ENCODE measurements at regions not wholly inside any gene's neighbourhood (a gene's known extent, or its start where the extent isn't known, plus 50 kb on each side); places are given as distances from the start of the nearest gene placed in this dataset.
A peak's percentile ranks its signal among the peaks of the same experiment; 100 is the strongest.

- DNase-seq (ENCODE audit: low spot score): no peak
Observed at GRCh38 chr2:59684116-59684770, 869.2 kb downstream of the BCL11A start.

GRCh38 chr2:59680863-59681262, 872.6 kb downstream of the BCL11A start:
- DNase-seq (ENCODE audit: low spot score): no peak

GRCh38 chr2:59677158-59677557, 876.3 kb downstream of the BCL11A start:
- DNase-seq (ENCODE audit: low spot score): no peak

DNA sequence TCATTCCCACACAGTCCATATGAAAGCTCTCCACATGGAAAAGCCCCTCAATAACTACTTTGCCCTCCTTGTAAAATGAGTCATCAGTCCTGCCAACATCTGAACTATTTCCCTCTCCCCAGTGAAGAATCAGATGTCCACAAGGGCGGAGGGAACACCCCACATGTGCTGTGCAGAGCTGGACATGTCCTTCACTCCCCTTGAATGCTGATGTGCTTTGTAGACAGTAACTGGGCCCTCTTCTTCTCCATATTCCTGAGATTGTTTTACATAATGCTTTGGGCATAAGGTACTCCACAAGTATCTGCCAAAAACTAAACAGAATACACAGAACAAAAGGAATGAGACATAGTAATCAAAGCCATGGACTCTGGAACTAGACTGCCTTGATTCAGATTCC, 879.4 kb downstream of the BCL11A start:
- no peak for DNase-seq (ENCODE audit: low spot score)

GRCh38 chr2:59665021-59665420, 888.4 kb downstream of the BCL11A start:
- no peak for DNase-seq (ENCODE audit: low spot score)

DNA sequence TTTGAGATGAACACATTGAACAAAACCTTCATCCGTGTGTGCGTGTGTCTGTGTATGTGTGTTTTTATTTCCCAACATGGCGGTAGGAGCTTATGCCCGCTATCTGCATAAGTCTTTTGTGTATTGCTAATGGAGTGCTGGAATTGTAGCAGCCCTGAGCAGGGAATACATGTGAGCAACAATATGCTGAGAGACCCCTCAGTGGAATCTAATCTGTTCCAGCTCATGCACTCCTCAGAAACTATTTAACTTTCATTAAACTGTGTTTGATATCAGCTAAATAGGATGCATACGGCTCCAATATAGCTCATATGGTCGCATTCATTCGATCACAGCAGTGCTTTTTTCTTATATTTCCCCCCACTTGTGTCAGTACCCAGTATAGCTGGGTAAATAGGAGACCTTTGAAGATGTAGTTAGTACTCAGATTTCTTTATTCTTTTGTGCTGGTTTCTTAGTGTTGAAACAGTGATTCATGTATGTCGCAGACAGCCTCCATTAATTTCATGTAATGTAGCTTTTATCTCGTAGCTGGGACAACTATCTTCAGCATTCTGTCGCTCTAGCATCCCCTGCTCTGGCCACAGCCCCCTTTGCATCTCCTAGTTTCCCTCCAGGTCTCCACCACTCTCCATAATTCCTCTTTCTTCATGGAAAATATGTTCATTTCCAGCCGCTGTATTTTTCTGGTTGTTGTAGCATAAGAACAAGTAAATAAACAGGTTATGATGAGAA, 891.2 kb downstream of the BCL11A start:
- no peak for DNase-seq (ENCODE audit: low spot score)

DNA sequence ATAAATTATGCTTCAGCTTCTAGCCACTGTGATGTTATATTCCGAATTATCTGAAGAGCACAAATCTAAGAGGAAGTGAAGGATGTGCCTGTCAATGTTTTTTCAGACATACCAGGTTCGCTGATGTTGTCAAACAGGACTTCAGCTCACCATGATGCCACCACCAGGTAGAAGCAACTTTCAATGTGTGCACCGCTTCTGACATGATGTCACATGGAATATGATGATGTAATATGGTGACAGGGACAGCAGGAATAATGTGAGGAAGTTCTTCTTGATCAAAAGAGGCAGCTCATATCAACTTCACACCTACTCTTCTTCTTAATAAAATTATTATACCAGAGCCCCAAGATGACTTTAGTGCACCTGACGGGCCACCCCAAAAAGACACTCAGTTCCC, 893.2 kb downstream of the BCL11A start:
- no peak for DNase-seq (ENCODE audit: low spot score)

GRCh38 chr2:59658906-59659635, 894.4 kb downstream of the BCL11A start:
- DNase-seq (ENCODE audit: low spot score): no peak

DNA sequence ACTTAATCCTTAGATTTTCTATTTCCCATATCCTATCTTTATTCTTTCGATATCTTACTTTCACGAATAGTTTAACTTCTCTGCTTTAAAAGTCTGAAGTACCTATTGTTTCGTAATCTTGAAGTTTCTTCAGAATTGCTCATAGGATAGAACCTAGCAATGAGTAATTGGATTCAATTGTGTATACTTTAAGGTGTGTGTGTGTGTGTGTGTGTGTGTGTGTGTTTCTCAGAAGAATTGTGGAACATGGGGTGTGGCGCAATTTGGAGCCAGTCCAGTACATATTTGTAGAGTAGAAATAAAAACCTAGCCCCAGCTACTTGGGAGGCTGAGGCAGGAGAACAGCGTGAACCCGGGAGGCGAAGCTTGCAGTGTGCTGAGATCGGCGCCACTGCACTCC, 897.6 kb downstream of the BCL11A start:
- DNase-seq (ENCODE audit: low spot score): peak; percentile 59

- no peak for DNase-seq (ENCODE audit: low spot score)
Observed at GRCh38 chr2:59654710-59655109, 898.7 kb downstream of the BCL11A start.

- DNase-seq (ENCODE audit: low spot score): no peak
Observed at GRCh38 chr2:59653164-59653563, 900.3 kb downstream of the BCL11A start.

DNA sequence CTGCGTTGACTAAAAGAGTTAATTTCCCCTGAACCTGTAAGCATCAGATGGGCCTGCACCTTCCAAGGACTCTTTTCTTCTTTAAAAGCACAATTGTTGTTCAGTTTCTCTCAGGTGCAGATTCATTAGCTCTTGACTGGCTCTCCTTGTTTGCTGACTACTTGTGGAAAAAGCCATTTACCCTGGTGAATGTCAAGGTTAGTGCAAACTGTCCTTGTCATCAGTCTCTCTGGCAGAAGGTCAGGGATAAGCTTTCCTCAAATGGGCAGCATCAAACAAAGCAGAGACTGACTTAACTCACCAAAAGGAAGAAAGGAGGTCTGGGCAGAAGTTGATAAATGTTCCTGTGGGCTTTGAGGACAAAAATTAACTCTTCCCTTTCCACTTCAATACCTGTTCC, 922.7 kb downstream of the BCL11A start:
- no peak for DNase-seq (ENCODE audit: low spot score)

DNA sequence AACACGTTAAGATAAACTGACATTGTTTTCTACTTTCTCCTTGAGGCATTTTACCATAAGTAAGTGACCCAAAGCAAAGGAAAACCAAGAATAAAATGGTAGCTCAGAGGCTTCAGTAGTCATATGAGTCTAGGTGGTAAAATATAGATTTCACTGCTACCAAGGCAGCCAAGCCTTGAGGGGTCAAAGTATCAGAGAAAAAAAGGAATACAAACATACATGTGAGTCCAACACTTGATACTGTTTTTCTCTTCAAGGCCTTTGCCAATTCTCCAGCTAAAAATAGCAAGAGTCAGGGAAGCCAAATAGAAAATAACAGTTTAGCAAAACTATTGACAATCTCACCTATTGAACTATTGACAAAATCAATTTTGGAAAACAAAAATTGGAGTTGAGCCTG, 925.9 kb downstream of the BCL11A start:
- DNase-seq (ENCODE audit: low spot score): no peak

- no peak for DNase-seq (ENCODE audit: low spot score)
Observed at GRCh38 chr2:59622599-59623308, 930.7 kb downstream of the BCL11A start.

DNA sequence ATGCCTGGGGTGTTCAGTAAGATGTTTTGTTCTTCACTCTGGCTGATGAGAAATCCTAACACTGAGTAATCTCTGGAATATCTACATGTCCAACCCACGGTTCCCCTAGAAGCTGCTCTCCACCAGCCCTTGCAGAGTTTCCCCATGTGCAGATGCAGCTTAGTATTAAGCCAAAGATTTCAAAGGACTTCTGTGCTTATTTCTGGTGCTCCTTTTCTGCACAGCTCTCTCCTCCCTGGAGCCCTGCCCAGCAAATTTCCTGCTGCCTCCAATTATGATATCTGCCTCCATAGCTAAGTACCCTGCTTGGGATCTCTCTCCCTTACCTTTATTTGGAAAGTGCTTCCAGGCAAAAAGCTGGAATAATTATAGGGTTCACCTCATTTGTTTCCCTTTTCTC, 949.3 kb downstream of the BCL11A start:
- no peak for DNase-seq (ENCODE audit: low spot score)

DNA sequence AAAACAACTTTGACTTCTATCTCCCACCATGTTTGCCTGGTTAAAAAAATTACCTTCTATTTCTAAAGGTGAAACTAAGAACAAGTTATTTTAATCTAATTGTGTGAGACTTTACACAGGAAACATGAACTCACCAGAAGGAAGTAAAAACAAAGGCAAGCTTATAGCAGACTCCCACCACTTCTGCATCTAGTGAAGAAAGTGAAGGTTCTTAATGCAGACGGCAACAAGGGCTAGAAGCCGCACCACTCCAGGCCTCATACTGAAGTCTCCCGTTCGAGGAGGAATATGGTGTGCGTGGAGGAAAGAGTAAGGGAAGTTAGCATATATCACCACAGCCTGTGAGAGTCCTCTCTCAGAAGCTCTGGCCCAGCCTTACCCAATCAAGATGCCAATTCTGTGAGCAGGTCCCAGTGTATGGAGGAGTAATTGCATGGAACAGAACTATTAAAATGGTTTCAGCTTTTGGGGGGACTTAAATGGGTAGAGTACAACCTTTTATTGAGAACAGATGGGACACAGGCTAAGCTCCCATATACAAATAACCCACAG, 958.7 kb downstream of the BCL11A start:
- DNase-seq (ENCODE audit: low spot score): no peak

DNA sequence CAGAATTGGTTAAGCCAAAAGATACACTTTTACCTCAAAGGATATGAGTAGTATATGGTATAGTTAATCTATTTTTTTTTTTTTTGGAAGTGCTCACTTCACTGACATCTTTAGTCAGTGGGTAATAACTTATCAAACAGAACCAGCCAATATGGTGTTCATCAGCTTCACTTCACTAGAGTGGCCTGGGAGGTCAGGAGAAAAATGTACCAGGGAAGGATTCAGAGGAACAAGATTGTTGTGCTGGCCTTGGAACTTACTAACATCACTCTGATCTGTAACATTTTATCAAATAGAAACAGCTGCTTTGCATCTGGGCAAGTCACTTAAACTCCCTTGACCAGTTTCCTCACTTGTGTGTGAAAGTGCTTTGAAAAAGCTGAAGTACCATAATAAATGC, 962.7 kb downstream of the BCL11A start:
- DNase-seq (ENCODE audit: low spot score): no peak

GRCh38 chr2:59589881-59590280, 963.6 kb downstream of the BCL11A start:
- DNase-seq (ENCODE audit: low spot score): no peak

- DNase-seq (ENCODE audit: low spot score): no peak
Observed at GRCh38 chr2:59588286-59588685, 965.2 kb downstream of the BCL11A start.

DNA sequence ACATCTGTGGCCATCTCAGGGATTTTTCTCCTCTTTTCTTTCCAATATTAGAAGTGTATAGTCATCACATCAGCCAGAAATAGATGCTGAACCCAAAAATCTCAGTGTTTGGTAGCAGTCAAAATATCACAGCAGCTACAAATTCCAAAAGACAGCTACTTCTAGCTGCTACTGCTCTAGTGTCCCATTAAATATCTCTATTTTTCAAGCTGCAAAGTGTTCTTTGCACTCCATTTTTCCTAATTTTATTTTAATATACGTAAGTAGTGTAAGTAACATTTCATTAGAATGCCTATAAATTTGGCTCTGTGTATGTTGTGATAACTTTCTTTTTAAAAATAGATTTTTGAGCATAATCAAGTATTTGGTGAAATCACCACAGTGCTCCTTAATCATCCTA, 967.3 kb downstream of the BCL11A start:
- DNase-seq (ENCODE audit: low spot score): no peak

- DNase-seq (ENCODE audit: low spot score): no peak
Observed at GRCh38 chr2:59585655-59586054, 967.8 kb downstream of the BCL11A start.

GRCh38 chr2:59584958-59585357, 968.5 kb downstream of the BCL11A start:
- DNase-seq (ENCODE audit: low spot score): no peak
